Cerebellar nuclear complex (tissue), 1 donor: ENCODE measurements at regions not wholly inside any gene's neighbourhood (a gene's known extent, or its start where the extent isn't known, plus 50 kb on each side); places are given as distances from the start of the nearest gene placed in this dataset.
"Not testable (repeated sequence)": the region's sequence is repeated elsewhere in the genome, so short reads cannot be mapped to it uniquely, and the experiment has no call there.

ENCODE experiments used
- DNase-seq, 2 experiments: peaks; one replicate each; lab custom pipeline; 2025; lab: John Stamatoyannopoulos, UW

- DNase-seq, result no peak
Measured at GRCh38 chr1:88296227-88296626, 387.8 kb upstream of the PKN2 start.

- no peak for DNase-seq
Measured at GRCh38 chr1:88296642-88297041, 387.4 kb upstream of the PKN2 start.

GRCh38 chr1:88298506-88298905 is 385.6 kb upstream of the PKN2 start:
- no peak for DNase-seq

GRCh38 chr1:88300752-88301263 is 383.3 kb upstream of the PKN2 start:
- DNase-seq, result no peak

- no peak for DNase-seq
Measured at GRCh38 chr1:88302843-88303486, 381.1 kb upstream of the PKN2 start.

- DNase-seq, result no peak
Measured at GRCh38 chr1:88311265-88311664, 372.8 kb upstream of the PKN2 start.

GRCh38 chr1:88311907-88312306 is 372.2 kb upstream of the PKN2 start:
- DNase-seq, result no peak

- no peak for DNase-seq
Measured at GRCh38 chr1:88317396-88317795, 366.7 kb upstream of the PKN2 start.

- no peak for DNase-seq
Measured at GRCh38 chr1:88318740-88319139, 365.3 kb upstream of the PKN2 start.

- no peak for DNase-seq
Measured at GRCh38 chr1:88320291-88320690, 363.8 kb upstream of the PKN2 start.

GRCh38 chr1:88321706-88322105 is 362.4 kb upstream of the PKN2 start:
- no peak for DNase-seq

- DNase-seq, result no peak
Measured at GRCh38 chr1:88324899-88325298, 359.2 kb upstream of the PKN2 start.

- no peak for DNase-seq
Measured at GRCh38 chr1:88327391-88328267, 356.4 kb upstream of the PKN2 start.

- DNase-seq, result no peak
Measured at GRCh38 chr1:88330201-88330600, 353.9 kb upstream of the PKN2 start.

GRCh38 chr1:88333086-88333695 is 350.9 kb upstream of the PKN2 start:
- no peak for DNase-seq

GRCh38 chr1:88341447-88341846 is 342.6 kb upstream of the PKN2 start:
- no peak for DNase-seq

GRCh38 chr1:88342081-88342480 is 342.0 kb upstream of the PKN2 start:
- not testable (repeated sequence) for DNase-seq

- no peak for DNase-seq
Measured at GRCh38 chr1:88350648-88351047, 333.4 kb upstream of the PKN2 start.

GRCh38 chr1:88351960-88352359 is 332.1 kb upstream of the PKN2 start:
- DNase-seq, result no peak

- no peak for DNase-seq
Measured at GRCh38 chr1:88354256-88354655, 329.8 kb upstream of the PKN2 start.

GRCh38 chr1:88357729-88358128 is 326.3 kb upstream of the PKN2 start:
- no peak for DNase-seq

- no peak for DNase-seq
Measured at GRCh38 chr1:88371436-88372023, 312.5 kb upstream of the PKN2 start.
